ENCODE measurements at regions not wholly inside any gene's neighbourhood (a gene's known extent, or its start where the extent isn't known, plus 50 kb on each side); places are given as distances from the start of the nearest gene placed in this dataset.

DNA sequence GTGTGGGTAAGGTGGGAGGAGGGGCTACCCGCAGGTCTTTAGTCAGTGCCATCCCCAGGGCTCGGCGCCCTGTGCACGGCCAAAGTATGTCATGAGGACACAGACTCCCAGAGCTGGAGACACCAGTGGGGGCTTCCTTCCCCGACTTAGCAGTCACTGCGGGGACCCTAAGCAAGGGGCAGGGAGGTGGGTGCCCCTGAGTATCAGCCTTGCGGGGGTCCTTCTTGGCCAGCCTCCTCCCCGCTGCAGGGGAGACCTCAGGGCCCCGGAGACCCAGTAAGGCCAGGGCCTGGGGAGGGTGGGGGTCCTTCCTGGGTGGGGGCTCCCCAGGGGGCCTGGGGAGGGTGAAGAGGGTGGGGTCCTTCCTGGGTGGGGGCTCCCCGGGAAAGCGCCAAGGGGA, 673.8 kb downstream of the BRD1 start:
- no peak for DNase-seq (ENCODE audit: low read depth)
- TF ChIP-seq, protein P1, sequence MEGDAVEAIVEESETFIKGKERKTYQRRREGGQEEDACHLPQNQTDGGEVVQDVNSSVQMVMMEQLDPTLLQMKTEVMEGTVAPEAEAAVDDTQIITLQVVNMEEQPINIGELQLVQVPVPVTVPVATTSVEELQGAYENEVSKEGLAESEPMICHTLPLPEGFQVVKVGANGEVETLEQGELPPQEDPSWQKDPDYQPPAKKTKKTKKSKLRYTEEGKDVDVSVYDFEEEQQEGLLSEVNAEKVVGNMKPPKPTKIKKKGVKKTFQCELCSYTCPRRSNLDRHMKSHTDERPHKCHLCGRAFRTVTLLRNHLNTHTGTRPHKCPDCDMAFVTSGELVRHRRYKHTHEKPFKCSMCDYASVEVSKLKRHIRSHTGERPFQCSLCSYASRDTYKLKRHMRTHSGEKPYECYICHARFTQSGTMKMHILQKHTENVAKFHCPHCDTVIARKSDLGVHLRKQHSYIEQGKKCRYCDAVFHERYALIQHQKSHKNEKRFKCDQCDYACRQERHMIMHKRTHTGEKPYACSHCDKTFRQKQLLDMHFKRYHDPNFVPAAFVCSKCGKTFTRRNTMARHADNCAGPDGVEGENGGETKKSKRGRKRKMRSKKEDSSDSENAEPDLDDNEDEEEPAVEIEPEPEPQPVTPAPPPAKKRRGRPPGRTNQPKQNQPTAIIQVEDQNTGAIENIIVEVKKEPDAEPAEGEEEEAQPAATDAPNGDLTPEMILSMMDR (IDR thresholded peaks at IDR 0.05; ENCODE audit: insufficient read depth, low read depth, low read length, missing control alignments), result no peak
- no peak overlapping the region for H3K4me3 ChIP-seq (ENCODE audit: low read length)

DNA sequence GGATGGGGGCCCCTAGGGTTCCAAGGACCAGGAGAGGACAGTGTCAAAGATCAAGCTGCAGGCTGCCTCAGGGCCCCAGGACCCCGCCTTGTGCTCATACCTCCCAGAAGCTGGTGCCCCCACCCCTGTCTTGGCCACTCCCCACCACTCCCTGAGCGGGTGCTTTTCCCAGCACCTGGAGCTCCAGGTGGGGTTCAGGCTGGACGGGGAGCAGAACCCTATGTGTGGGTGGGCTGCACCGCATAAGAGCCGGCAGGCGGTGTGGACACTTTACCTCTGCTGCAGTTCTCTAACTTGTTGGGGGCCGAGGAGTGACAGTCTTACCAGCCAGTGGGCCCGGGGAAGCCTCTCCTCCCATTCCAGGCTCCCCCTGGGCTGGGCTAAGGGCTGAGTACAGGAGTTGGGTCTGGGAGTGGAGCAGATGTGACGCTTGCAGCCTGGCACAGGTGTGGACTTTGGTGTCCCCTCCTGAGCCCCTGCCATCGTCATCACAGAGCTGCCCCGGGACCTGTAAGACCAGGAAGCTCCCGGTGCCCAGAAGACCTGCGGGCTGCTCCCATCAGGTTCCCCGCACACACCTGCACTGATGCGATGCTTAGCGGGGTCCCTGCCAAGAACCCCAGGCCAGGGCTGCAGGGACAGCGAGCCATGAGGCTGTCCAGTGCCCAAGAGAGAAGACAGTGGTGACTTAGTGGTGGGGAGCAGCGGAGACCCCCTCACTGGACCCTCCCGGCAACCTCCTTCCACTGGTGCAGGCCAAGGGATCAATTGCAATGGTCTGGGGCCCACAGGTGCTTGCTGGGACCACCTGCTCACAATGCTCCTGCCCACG, 674.5 kb downstream of the BRD1 start:
- DNase-seq (ENCODE audit: low read depth), result no peak
- no peak overlapping the region for H3K4me3 ChIP-seq (ENCODE audit: low read length)
- TF ChIP-seq, protein P1 (IDR thresholded peaks at IDR 0.05; ENCODE audit: insufficient read depth, low read depth, low read length, missing control alignments), result no peak

DNA sequence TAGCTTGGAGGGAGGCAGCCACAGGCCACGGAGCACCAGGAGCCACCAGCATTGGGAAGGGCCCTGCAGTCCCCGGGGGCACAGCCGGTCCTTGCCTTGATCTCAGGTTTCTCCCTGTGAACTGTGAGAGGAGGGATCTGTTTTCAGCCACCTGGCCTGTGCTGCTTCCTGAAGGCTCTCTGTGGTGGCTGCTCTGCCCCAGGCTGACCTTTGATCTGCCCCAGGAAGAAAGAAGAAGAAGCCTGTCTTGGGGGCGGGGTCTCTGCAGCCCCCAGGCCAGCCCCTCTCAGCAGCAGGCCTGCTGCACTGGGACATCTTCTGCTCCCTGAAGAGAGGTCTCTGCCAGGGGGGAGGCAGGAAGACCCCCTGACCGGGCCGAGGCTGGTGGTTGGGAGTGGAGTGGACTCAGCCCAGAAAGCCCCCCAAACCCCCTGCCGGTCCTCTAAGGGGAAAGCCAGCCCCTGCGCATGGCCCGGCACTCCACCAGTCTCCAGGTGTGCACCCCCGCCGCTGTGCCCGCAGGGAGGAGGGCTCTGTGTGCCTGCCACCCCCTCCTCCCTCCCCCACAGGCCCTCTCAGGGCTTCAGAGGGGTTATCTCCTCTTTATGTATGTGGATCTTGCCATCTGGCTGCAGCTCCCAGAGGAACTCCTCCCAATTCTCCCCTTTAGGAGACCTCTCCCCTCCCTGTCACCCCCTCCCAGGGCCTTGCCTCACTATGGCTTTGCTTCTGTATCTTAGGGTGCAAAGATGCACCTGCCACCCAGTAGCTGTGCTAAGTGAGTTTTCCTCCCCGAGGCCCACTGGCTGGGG, 675.3 kb downstream of the BRD1 start:
- DNase-seq (ENCODE audit: low read depth), result no peak
- TF ChIP-seq, protein P1 (IDR thresholded peaks at IDR 0.05; ENCODE audit: insufficient read depth, low read depth, low read length, missing control alignments), result no peak

GRCh38 chr22:49151256-49152126, 676.2 kb downstream of the BRD1 start:
- TF ChIP-seq, protein P1 (IDR thresholded peaks at IDR 0.05; ENCODE audit: insufficient read depth, low read depth, low read length, missing control alignments), result no peak
- no peak for DNase-seq (ENCODE audit: low read depth)

More for the DNA sequence above, 675.3 kb downstream of the BRD1 start:
- H3K4me3 ChIP-seq (ENCODE audit: low read length), result no peak overlapping the region

DNA sequence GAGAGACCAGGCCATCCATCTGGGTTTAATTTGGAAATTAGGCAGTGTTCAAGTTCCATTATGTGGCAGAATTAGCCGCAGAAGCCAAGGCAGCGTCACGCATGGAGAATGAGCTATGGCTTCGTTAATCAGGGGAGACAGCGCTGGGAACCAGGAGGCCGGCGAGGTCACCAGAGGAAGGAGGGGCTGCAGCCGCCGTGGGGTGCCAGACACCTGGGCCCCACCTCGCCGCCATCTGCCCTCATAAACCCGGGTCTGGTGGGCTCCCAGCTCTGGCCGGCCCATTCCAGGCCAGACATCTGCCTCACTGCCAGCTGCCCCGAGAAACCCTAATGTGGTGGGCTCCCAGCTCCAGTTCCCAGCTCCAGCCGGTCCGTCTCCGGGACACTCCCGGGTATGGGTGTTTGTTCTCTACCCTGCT, 676.9 kb downstream of the BRD1 start:
- no peak for DNase-seq (ENCODE audit: low read depth)
- TF ChIP-seq, protein P1 (IDR thresholded peaks at IDR 0.05; ENCODE audit: insufficient read depth, low read depth, low read length, missing control alignments), result no peak
- no peak overlapping the region for H3K4me3 ChIP-seq (ENCODE audit: low read length)

More at GRCh38 chr22:49151256-49152126, 676.2 kb downstream of the BRD1 start:
- H3K4me3 ChIP-seq (ENCODE audit: low read length), result no peak overlapping the region

All from epithelial cell of esophagus (primary cell).